PFSK-1 (cell line): ENCODE measurements at regions not wholly inside any gene's neighbourhood (a gene's known extent, or its start where the extent isn't known, plus 50 kb on each side); places are given as distances from the start of the nearest gene placed in this dataset.

ENCODE experiments used
- FOXP2 ChIP-seq: optimal IDR thresholded peaks from 2 replicates; pipeline ENCODE3; 2011; ENCODE audit warnings: borderline replicate concordance, control low read depth, inconsistent platforms; ENCODE audit not compliant: insufficient read depth; ENCODE audit errors: extremely low read length, extremely low read depth
- POLR2AphosphoS5 ChIP-seq: IDR thresholded peaks from 2 replicates; pipeline ENCODE4 v1.6.1; 2012; ENCODE audit warnings: low read depth, mild to moderate bottlenecking, control low read depth, low read length, moderate library complexity
- REST ChIP-seq, 2 experiments: IDR thresholded peaks; 2 replicates each; pipeline versions ENCODE4 v1.6.1 to v1.8.0; 2011 to 2012; ENCODE audit warnings: low read depth in 2 of 2, low read length in 2 of 2, control low read depth in 1 of 2, inconsistent platforms in 1 of 2, mild to moderate bottlenecking in 1 of 2, moderate library complexity in 1 of 2; ENCODE audit not compliant: insufficient read depth in 1 of 2
- SIN3A ChIP-seq: IDR thresholded peaks from 2 replicates; pipeline ENCODE4 v1.6.1; 2012; ENCODE audit warnings: mild to moderate bottlenecking, low read length, moderate library complexity, borderline replicate concordance; ENCODE audit not compliant: insufficient read depth
- TAF1 ChIP-seq: IDR thresholded peaks from 2 replicates; pipeline ENCODE4 v1.6.1; 2012; ENCODE audit warnings: low read length, control low read depth, borderline replicate concordance; ENCODE audit not compliant: insufficient read depth

GRCh38 chr20:63135411-63135810 is 80.5 kb downstream of the YTHDF1 start:
- TF ChIP-seq FOXP2, result no peak
- no peak for TF ChIP-seq POLR2AphosphoS5
- TF ChIP-seq SIN3A, result no peak
- no peak for TF ChIP-seq REST (IDR thresholded peaks at IDR 0.05; ENCODE audit: insufficient read depth in 1 of 2, low read depth in 2 of 2, low read length in 2 of 2)
- no peak for TF ChIP-seq TAF1
